ENCODE measurements at regions not wholly inside any gene's neighbourhood (a gene's known extent, or its start where the extent isn't known, plus 50 kb on each side); places are given as distances from the start of the nearest gene placed in this dataset.

DNA sequence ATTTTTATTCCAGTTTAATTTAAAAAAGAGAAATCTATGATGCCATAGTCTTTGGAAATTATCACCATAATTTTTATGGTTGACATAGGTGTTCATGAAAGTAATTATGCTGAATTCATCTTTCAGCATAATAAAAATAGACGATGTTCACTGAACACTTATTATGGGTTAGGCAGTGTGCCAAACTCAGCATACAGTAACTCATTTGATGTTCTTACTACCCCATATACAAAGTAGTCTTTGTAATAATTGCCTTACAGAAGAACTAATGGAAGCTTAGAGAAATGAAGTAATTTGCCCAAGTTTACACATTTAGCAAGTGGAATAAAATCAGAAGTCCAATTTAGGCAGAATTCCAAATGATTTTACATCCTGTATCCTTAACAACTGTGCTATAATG, 852.2 kb upstream of the GOT2 start:
- Histone ChIP-seq H3K27ac (no peak overlapping the region), H3K4me3 (replicated peaks in 1 of 3) (no peak overlapping the region), H3K36me3 (no peaks in the 10 kb centered on the region), H3K27me3 (no peaks in the 10 kb centered on the region), H3K9me3 (no peaks in the 10 kb centered on the region), H3K4me1 (no peaks in the 10 kb centered on the region)
- TF ChIP-seq, protein P1, sequence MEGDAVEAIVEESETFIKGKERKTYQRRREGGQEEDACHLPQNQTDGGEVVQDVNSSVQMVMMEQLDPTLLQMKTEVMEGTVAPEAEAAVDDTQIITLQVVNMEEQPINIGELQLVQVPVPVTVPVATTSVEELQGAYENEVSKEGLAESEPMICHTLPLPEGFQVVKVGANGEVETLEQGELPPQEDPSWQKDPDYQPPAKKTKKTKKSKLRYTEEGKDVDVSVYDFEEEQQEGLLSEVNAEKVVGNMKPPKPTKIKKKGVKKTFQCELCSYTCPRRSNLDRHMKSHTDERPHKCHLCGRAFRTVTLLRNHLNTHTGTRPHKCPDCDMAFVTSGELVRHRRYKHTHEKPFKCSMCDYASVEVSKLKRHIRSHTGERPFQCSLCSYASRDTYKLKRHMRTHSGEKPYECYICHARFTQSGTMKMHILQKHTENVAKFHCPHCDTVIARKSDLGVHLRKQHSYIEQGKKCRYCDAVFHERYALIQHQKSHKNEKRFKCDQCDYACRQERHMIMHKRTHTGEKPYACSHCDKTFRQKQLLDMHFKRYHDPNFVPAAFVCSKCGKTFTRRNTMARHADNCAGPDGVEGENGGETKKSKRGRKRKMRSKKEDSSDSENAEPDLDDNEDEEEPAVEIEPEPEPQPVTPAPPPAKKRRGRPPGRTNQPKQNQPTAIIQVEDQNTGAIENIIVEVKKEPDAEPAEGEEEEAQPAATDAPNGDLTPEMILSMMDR (IDR thresholded peaks at IDR 0.05): no peak
- TF ChIP-seq POLR2A (IDR thresholded peaks at IDR 0.05): no peak
- no peak for DNase-seq
- 74 to 84% methylated on average over 1 of the region's 1 CpG for WGBS, 2 donors
- intact Hi-C loops (cut with DNase I): no loop called here

DNA sequence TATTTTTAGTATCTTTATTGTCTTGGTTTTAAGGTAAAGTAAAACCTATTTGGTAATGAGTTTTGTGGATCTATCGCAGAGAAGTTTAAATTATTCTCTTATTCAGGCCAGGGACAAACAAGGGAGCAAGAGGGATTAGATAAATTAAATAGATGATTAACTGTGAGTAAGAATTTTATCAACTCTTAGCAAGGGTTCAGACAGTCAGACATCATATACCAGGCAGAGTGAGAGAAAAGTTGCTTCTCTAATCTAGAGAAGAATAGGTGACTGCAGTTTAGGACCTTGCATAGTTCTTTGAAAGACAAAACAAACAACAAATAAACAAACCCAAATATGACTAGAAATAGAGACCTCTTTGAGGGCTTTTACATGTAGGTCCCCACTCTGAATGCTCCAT, 840.2 kb upstream of the GOT2 start:
- H3K36me3 ChIP-seq: no peaks in the 10 kb centered on the region
- 90 to 95% methylated on average over 1 of the region's 1 CpG for WGBS, 2 donors
- H3K4me3 ChIP-seq (replicated peaks in 1 of 3): no peak overlapping the region
- no peaks in the 10 kb centered on the region for H3K4me1 ChIP-seq
- no peak overlapping the region for H3K27ac ChIP-seq
- DNase-seq: no peak
- H3K27me3 ChIP-seq: no peaks in the 10 kb centered on the region
- H3K9me3 ChIP-seq: no peaks in the 10 kb centered on the region
- TF ChIP-seq, protein P1 (IDR thresholded peaks at IDR 0.05): no peak
- no peak for TF ChIP-seq POLR2A (IDR thresholded peaks at IDR 0.05)
- intact Hi-C loops (cut with DNase I): no loop called here

DNA sequence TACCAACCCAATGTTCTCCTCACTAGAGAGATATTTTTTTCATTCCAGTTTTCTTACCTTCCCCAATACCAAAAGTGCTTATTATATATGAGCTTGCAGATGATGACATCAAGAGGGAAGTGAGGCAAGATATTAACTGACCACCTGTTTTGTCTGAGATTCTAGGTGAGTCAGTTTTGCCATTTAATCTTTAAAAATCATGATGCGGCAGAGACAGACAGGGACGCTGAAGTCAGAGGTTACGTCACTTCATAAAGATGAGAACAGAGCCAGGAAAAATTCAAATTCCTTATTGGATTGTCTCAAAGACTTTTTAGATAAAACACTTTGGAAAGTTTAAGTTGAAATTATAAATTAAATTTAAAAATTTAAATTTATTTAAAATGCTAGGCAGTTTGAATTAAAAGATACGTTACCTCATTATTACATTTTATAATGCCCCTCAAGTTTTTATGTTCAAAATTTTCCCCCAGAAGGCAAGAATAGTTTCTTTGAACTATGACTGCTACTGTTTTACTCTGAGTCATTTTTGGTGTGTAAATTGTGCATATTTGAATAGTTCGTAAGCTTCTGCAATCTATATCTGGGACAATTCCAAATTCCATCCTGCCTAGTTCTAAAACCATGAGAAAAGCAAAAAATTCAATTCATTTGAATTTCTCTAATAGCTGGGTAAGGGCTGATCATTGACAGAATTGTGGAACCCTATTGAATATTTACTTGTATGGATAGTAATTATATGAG, 839.6 kb upstream of the GOT2 start:
- Histone ChIP-seq H3K9me3 (no peaks in the 10 kb centered on the region), H3K4me1 (no peaks in the 10 kb centered on the region), H3K36me3 (no peaks in the 10 kb centered on the region), H3K27me3 (no peaks in the 10 kb centered on the region), H3K27ac (no peak overlapping the region), H3K4me3 (replicated peaks in 1 of 3) (no peak overlapping the region)
- DNase-seq: no peak
- TF ChIP-seq, protein P1 (IDR thresholded peaks at IDR 0.05): no peak
- no peak for TF ChIP-seq POLR2A (IDR thresholded peaks at IDR 0.05)
- intact Hi-C loops (cut with DNase I): no loop called here
- 93% methylated on average over 5 of the region's 5 CpGs for WGBS, 2 donors

DNA sequence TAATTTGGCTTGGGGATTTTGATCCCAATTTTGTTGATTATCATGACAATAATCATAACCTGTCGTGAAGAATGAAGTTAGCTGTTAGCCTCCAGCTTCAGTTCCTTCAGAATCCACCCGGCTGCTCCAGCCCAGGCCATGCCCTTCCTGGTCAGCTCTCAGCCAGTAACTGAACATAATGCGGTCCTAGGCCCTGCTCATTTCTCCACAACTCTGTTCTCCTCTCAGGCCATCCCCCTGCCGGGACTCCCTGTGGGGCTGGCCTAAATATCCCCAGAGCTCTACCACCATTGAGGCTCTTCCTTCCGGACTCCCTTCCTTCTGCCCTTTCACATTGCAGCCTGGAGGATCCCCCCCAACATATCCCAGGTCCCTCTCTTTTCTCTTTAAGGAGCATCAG, 833.4 kb upstream of the GOT2 start:
- H3K9me3 ChIP-seq: no peaks in the 10 kb centered on the region
- H3K27me3 ChIP-seq: no peaks in the 10 kb centered on the region
- no peak overlapping the region for H3K27ac ChIP-seq
- no peak for DNase-seq
- H3K4me3 ChIP-seq (replicated peaks in 1 of 3): no peak overlapping the region
- H3K4me1 ChIP-seq: no peaks in the 10 kb centered on the region
- 81 to 82% methylated on average over 5 of the region's 5 CpGs for WGBS, 2 donors
- no peak for TF ChIP-seq POLR2A (IDR thresholded peaks at IDR 0.05)
- TF ChIP-seq, protein P1 (IDR thresholded peaks at IDR 0.05): no peak
- intact Hi-C loops (cut with DNase I): no loop called here
- H3K36me3 ChIP-seq: no peaks in the 10 kb centered on the region

DNA sequence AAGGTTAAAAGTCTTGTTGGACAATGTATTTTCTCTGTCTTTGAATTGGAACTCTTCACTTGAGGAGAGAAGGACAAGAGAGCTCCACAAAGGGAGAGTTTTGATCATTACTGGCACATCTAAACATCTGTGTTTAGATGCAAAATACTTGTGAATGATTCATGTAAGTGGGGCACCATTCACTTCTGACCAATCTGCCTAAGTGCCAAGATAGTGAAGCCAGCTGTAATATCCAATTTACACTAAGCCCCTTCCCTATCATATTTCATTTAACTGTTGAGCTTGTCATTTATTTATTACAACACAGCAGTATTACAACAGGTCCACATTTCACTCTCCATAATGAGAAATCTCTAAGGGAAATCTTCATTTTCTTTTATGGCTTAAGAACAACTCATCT, 832.3 kb upstream of the GOT2 start:
- DNase-seq: no peak
- Histone ChIP-seq H3K27me3 (no peaks in the 10 kb centered on the region), H3K4me1 (no peaks in the 10 kb centered on the region), H3K4me3 (replicated peaks in 1 of 3) (no peak overlapping the region), H3K27ac (no peak overlapping the region), H3K9me3 (no peaks in the 10 kb centered on the region), H3K36me3 (no peaks in the 10 kb centered on the region)
- TF ChIP-seq, protein P1 (IDR thresholded peaks at IDR 0.05): no peak
- no peak for TF ChIP-seq POLR2A (IDR thresholded peaks at IDR 0.05)
- intact Hi-C loops (cut with DNase I): no loop called here
